Stimulated activated naive CD8-positive, alpha-beta T cell treated with anti-CD3 and anti-CD28 coated beads, Interleukin-15, amount 100 ng/mL, for 72 hours (primary cell): ENCODE measurements at regions not wholly inside any gene's neighbourhood (a gene's known extent, or its start where the extent isn't known, plus 50 kb on each side); places are given as distances from the start of the nearest gene placed in this dataset.

Experiments
- ATAC-seq: fragments of 150-1000 bp; cut with Tn5 transposase; 2 replicates; pipeline ENCODE4 v1.10.0; 2021; ENCODE audit warnings: mild to moderate bottlenecking, moderate library complexity
- DNase-seq, 2 donors: peaks; one replicate each; pipeline ENCODE4 v3.0.0; 2021 to 2022
- H3K27ac Mint-ChIP-seq, 2 donors: one replicate each; pipeline ENCODE4 v1.8.0; 2022; ENCODE audit warnings: mild to moderate bottlenecking in 2 of 2, mixed read lengths in 2 of 2, moderate library complexity in 2 of 2
- H3K27me3 Mint-ChIP-seq: one replicate; pipeline ENCODE4 v1.8.0; 2022; ENCODE audit warnings: mixed read lengths
- H3K4me1 Mint-ChIP-seq: one replicate; pipeline ENCODE4 v1.8.0; 2022; ENCODE audit warnings: mild to moderate bottlenecking, mixed read lengths
- H3K4me3 Mint-ChIP-seq, 2 donors: one replicate each; pipeline ENCODE4 v1.8.0; 2022; ENCODE audit warnings: mild to moderate bottlenecking in 2 of 2, mixed read lengths in 2 of 2, moderate library complexity in 1 of 2
- H3K9me3 Mint-ChIP-seq, 2 donors: one replicate each; pipeline ENCODE4 v1.8.0; 2022; ENCODE audit warnings: mixed read lengths in 2 of 2

DNA sequence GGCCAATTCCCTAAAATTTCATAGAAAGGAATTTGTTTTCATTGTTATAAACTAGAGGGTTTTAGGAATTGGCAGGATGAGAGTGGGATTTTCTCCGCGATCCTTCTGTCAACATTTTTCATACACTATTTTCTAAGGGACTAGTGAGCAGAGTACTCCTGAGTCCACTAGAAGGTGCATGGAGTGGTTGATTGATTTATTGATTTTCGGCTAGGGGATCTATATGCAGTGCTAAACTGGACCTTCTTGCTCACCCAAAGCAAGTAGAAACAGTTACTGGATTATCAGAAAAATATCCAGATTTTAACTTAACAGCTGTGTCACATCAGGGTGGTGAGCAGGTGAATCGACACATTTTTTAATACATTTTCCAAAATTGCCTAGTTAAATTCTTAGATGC is 159.9 kb upstream of the DTNA start:
- H3K4me3 Mint-ChIP-seq = no peak overlapping the region
- H3K27ac Mint-ChIP-seq = no peak overlapping the region
- H3K27me3 Mint-ChIP-seq = no peaks in the 10 kb centered on the region
- no peaks in the 10 kb centered on the region for H3K4me1 Mint-ChIP-seq
- no peak for ATAC-seq
- no peak for DNase-seq
- no peaks in the 10 kb centered on the region for H3K9me3 Mint-ChIP-seq

DNA sequence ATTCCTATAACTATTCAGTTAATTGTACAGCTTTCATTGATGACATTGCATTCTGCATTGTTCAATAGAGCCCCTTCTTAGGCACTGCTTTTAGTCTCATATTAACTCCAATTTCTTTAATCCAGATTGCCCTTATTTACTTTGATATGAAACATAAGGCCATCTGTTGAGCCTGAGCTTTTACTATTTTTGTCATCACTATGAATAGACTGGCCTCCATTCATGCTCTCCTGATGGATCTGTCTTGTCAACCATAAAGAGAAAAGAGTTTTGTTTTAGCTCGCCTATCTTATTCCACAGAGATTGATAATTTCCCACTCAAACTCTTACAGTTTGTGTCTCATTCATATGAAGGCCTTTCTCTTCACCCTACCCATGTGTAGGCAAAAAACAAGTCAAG is 159.2 kb upstream of the DTNA start:
- no peaks in the 10 kb centered on the region for H3K27me3 Mint-ChIP-seq
- H3K4me1 Mint-ChIP-seq = no peaks in the 10 kb centered on the region
- no peak overlapping the region for H3K4me3 Mint-ChIP-seq
- H3K9me3 Mint-ChIP-seq = no peaks in the 10 kb centered on the region
- no peak overlapping the region for H3K27ac Mint-ChIP-seq
- DNase-seq (no peak), ATAC-seq (no peak)

DNA sequence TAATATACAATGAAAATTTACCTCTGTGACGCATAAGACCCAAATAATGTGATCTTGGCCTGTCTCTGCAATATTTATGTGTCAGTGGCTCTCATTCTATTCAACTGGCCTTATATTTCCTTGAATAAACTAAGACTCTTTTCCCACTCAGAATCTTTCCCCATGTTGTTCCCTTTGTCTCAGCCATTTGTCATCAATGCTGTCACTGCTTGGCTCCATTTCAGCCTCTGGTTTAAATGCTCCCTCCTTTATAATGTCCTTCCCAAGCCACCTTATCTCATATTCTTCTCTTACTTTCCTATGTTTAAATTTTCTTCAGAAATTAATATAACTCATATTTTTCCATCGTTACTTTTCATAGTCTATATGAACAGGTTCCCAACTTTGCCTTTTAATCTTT is 158.3 kb upstream of the DTNA start:
- H3K4me1 Mint-ChIP-seq = no peaks in the 10 kb centered on the region

DNA sequence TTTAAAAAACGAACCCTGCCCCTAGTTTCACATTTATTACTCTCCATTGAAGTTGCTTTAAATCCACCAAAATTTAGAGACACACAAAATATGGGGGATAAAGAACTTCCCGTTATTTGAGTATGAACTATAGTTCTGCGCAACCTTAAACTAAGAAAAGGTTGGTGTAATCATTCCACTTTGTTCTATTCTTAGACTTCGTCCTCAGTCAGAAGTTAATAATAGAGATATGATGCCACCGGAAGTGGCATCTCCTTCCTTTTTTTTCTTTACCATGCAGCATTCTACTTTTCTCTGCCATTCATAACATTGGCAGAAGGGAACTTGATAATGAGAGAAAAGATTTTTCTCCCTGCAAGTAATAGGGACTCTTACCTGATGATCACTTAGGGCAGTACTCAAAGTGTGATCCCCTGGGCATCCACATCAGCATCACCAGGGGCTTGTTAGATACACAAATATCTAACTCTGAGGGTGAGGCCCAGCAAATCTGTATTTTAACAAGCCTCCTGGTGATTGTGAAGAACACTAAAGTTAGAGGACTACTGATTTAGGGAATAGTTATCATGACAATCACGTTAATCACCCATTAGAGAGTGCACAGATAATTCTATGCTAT is 147.7 kb upstream of the DTNA start:
- DNase-seq (no peak), ATAC-seq (no peak)
- Mint-ChIP-seq H3K9me3 (no peaks in the 10 kb centered on the region), H3K27ac (no peak overlapping the region), H3K4me1 (no peaks in the 10 kb centered on the region), H3K4me3 (no peak overlapping the region), H3K27me3 (no peaks in the 10 kb centered on the region)

More for the DNA sequence above, 158.3 kb upstream of the DTNA start:
- no peak overlapping the region for H3K4me3 Mint-ChIP-seq
- H3K27ac Mint-ChIP-seq = no peak overlapping the region
- no peaks in the 10 kb centered on the region for H3K9me3 Mint-ChIP-seq
- no peak for DNase-seq
- H3K27me3 Mint-ChIP-seq = no peaks in the 10 kb centered on the region
- no peak for ATAC-seq

DNA sequence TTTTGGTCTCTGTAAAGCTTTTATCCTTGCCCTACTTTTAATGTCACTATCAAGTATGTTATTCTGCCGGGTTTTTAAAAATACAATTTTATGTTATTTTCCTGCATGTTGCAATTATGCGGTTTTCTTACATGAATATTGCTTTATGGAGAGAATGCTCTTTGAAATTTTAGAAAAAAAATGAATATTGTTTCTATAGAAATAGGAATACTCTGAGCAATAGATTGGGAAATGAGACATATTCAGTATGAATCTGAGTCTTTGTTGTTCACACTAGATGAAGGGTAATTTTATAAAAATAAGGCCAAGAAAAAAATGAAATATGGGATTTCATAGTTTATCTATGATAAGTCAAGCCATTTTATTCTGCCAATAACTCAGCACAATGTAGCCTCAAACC is 142.2 kb upstream of the DTNA start:
- no peak for ATAC-seq
- Mint-ChIP-seq H3K27ac (no peak overlapping the region), H3K4me3 (no peak overlapping the region)

DNA sequence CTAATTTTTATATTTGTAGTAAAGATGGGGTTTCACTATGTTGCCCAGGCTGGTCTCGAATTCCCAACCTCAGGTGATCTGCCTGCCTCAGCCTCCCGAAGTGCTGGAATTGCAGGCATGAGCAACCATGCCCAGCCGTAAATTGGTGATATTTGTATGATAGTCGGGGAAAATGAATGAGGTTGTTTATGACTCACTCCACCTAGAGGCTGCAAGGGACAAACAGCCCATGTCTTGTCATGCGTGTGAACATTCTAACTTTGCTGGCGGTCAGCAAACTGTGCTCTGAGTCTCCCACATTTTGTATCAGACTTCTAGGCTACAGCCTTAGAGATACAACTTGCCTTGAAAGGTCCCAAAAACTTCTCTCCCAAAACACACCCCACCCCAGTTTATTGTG is 133.5 kb upstream of the DTNA start:
- no peaks in the 10 kb centered on the region for H3K4me1 Mint-ChIP-seq
- H3K4me3 Mint-ChIP-seq = no peak overlapping the region
- no peak for DNase-seq
- no peaks in the 10 kb centered on the region for H3K27me3 Mint-ChIP-seq
- peaks cover 11 to 15% of the 10 kb centered on the region in 2 donors for H3K9me3 Mint-ChIP-seq
- no peak for ATAC-seq
- H3K27ac Mint-ChIP-seq = no peak overlapping the region

More for the DNA sequence above, 142.2 kb upstream of the DTNA start:
- H3K4me1 Mint-ChIP-seq = no peaks in the 10 kb centered on the region
- H3K9me3 Mint-ChIP-seq = peaks cover 0 to 4% of the 10 kb centered on the region in 2 donors
- no peaks in the 10 kb centered on the region for H3K27me3 Mint-ChIP-seq
- DNase-seq = no peak

DNA sequence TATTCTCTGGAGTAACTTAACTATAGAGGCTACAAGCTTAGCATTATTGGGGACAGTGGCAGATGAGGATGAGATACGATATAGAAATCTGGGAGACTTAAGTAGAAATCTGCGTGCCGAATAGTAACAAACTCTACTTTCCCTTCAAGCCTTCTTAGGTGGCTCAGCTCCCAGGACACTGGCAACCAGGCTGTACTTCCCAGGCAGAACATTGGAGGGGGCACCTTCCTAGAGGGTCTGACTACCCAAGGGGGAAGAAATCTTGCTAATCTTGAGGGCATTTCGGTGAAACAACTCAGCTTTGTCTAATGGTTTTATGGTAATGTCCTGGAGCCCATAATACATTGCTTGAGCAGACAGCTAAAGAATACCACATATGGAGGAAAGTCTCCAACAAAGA is 126.2 kb upstream of the DTNA start:
- no peak overlapping the region for H3K4me3 Mint-ChIP-seq
- H3K9me3 Mint-ChIP-seq = peaks cover 7 to 11% of the 10 kb centered on the region in 2 donors
- no peak overlapping the region for H3K27ac Mint-ChIP-seq
- no peak for DNase-seq
- no peak for ATAC-seq
- H3K27me3 Mint-ChIP-seq = no peaks in the 10 kb centered on the region
- H3K4me1 Mint-ChIP-seq = no peaks in the 10 kb centered on the region

DNA sequence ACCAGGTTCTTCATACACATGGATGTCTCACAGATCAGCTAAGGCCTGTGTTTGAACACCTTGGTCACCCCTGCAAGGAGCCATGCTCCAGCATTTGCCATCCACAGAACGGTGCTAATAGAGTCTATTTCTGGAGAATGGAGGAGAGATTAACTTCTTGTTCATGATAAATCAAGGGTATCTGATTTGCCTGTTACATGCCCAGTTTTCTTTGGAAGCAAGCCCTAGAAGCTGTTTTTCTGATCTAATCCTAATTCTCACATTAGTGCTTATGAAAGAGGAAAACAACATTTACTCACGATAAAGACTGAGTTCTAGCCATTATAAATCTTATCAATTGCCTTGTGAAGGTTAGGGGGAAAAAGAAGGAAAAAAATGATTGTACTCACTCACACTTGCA is 119.6 kb upstream of the DTNA start:
- DNase-seq (no peak), ATAC-seq (no peak)
- Mint-ChIP-seq H3K4me1 (no peaks in the 10 kb centered on the region), H3K27ac (no peak overlapping the region), H3K4me3 (no peak overlapping the region), H3K27me3 (no peaks in the 10 kb centered on the region), H3K9me3 (peaks cover 0 to 7% of the 10 kb centered on the region in 2 donors)

DNA sequence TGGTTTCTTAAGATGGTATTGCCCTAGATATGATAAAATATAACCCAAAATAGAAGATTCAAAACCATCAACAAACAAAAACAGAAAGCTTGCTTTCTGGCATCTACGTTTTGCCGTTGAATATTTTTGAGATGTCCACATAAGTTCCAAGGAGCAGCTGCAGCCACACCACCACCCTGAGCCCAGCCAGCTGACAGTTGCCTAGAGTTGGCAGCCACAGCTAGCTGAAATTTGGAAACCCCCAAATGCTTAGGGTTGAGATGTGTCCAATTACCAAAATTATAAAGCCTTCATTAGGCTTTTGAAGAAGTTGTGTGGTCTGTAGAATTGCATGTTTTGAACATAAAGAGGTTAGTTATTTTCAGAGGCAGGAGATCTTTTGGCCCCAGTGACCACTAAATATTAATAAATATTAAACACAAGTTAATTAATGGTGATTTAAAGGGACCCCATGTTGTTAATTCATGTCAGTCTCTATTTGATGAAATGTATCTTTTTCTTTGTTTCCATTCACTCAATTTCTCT is 118.1 kb upstream of the DTNA start:
- no peak for DNase-seq
- ATAC-seq = no peak
- Mint-ChIP-seq H3K27ac (no peak overlapping the region), H3K27me3 (no peaks in the 10 kb centered on the region), H3K4me3 (no peak overlapping the region), H3K9me3 (peaks cover 0 to 7% of the 10 kb centered on the region in 2 donors), H3K4me1 (no peaks in the 10 kb centered on the region)

DNA sequence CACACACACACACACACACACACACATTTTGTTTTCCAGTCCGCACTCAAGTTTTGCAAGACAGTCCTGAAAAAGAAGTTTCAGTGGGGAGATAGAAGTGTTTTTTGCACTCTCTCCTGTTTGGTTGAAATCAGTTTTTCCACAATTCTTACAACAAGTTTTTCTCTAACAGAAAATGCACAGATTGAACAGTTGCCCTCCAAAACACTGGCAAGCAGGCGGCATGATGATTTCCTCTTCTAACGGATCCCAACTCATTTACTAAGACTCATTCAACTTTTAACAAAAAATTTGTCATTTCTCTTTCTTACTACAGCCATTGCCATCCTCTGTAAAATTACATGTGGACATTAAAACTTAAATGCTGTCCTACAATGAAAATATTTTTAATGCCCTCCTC is 117.6 kb upstream of the DTNA start:
- peaks cover 0 to 7% of the 10 kb centered on the region in 2 donors for H3K9me3 Mint-ChIP-seq
- H3K4me3 Mint-ChIP-seq = no peak overlapping the region
- H3K4me1 Mint-ChIP-seq = no peaks in the 10 kb centered on the region
- no peak overlapping the region for H3K27ac Mint-ChIP-seq
- no peaks in the 10 kb centered on the region for H3K27me3 Mint-ChIP-seq
- DNase-seq (no peak), ATAC-seq (no peak)

DNA sequence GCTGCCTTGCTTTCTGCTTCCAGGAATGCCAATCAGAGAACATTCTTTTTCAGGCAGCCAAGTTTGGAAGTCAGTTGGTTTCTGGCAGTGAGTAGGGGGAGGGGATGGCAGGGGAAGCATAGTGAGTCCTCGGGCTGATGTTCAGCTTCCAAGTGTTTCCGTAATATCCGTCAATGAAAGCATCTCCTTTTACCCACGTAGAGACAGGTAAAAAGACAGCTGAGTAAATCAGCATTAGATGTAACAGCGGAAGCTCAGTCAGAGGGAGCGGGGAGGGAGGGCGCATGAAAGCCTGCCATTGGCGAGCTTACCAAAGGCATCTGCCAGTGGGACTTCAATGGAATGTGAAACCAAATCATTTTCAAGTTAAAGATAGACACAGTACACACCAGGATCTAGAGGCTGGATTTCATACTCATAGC is 117.1 kb upstream of the DTNA start:
- peaks cover 0 to 6% of the 10 kb centered on the region in 2 donors for H3K9me3 Mint-ChIP-seq
- H3K27me3 Mint-ChIP-seq = no peaks in the 10 kb centered on the region
- DNase-seq (no peak), ATAC-seq (no peak)
- no peaks in the 10 kb centered on the region for H3K4me1 Mint-ChIP-seq
- no peak overlapping the region for H3K4me3 Mint-ChIP-seq
- H3K27ac Mint-ChIP-seq = no peak overlapping the region

DNA sequence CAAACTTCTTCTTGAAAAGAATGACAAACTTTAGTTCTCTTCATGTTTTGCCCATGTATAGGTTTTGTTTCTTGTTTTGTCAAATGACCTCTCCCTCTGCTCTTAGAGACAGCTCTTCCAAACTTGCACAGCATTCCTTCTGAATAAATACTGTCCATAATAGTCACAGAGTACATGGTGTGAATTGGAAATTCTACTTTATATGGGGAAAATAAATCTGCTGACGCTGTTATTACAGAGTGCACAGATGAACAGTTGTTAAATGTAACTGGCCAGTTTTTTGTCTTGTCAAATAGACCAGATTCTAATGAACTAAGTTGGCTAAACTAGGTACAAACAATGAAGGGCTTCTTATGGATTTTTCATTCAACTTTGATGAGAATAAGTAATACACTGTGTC is 115.8 kb upstream of the DTNA start:
- Mint-ChIP-seq H3K27ac (no peak overlapping the region), H3K4me1 (no peaks in the 10 kb centered on the region), H3K4me3 (no peak overlapping the region), H3K27me3 (no peaks in the 10 kb centered on the region), H3K9me3 (no peaks in the 10 kb centered on the region)
- DNase-seq (no peak), ATAC-seq (no peak)

DNA sequence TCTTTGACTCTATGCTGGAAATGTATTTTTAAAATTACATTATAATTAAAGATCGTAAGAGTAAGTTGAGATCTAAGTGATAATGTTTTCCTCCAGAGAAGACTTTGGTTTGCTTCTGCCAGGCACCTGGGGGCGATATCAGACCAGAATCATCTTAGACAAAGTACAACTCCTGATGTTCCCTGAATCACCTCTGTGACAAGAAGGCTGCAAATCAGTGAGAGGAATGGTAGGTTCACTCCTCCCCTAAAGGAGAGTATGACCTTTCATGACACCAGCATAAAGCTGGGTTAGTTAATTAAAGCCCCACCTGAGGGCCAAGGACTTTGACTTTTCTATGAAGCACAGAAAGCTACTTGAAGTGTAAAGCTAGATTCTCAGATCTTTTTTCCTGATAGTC is 114.4 kb upstream of the DTNA start:
- Mint-ChIP-seq H3K4me3 (no peak overlapping the region), H3K9me3 (no peaks in the 10 kb centered on the region), H3K4me1 (no peaks in the 10 kb centered on the region), H3K27me3 (no peaks in the 10 kb centered on the region), H3K27ac (no peak overlapping the region)
- ATAC-seq (no peak), DNase-seq (no peak)

DNA sequence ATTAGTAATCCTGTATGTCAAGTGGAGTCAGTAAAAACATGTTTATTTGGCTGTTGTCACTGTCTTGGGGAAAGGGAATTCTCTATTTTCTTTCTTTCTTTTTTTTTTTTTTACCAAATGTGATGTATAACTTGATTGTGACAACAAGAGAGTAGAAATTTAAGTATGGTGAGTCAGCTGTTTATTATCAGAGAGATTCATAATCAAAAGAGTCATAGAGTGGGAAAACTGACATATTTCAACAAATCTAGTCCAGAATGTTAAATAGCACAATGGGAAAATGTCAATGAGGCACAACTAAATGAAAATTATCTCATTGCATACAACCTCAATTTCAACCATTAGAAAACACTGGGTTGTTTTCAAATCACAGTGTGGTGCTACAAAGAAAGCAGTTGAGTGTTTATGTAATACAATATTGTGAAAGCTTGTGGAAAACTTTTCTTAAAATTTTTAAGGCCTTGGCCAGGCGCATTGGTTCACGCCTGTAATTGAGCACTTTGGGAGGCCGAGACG is 111.9 kb upstream of the DTNA start:
- Mint-ChIP-seq H3K4me3 (no peak overlapping the region), H3K4me1 (no peaks in the 10 kb centered on the region), H3K9me3 (no peaks in the 10 kb centered on the region), H3K27me3 (no peaks in the 10 kb centered on the region), H3K27ac (no peak overlapping the region)
- ATAC-seq (no peak), DNase-seq (no peak)

DNA sequence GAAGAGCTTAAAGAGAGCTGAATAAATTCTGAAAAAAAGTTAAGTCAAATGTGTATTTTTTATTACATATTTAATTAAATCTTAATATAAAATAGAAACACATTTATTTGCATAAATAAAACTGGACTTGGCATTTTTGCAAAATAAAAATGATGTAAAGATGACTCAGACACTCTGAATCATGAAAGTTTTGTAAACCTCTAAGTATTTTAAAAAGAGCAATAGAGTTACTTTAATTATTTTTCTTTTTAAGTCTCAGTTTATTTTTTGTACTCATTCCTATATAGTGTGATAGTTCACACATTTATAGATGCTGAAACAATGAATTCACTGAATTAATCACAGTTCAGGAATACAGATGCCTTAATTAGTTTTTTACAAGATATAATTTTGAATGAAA is 109.9 kb upstream of the DTNA start:
- ATAC-seq (no peak), DNase-seq (no peak)
- Mint-ChIP-seq H3K4me3 (no peak overlapping the region), H3K9me3 (no peaks in the 10 kb centered on the region), H3K27ac (no peak overlapping the region), H3K4me1 (no peaks in the 10 kb centered on the region), H3K27me3 (no peaks in the 10 kb centered on the region)

DNA sequence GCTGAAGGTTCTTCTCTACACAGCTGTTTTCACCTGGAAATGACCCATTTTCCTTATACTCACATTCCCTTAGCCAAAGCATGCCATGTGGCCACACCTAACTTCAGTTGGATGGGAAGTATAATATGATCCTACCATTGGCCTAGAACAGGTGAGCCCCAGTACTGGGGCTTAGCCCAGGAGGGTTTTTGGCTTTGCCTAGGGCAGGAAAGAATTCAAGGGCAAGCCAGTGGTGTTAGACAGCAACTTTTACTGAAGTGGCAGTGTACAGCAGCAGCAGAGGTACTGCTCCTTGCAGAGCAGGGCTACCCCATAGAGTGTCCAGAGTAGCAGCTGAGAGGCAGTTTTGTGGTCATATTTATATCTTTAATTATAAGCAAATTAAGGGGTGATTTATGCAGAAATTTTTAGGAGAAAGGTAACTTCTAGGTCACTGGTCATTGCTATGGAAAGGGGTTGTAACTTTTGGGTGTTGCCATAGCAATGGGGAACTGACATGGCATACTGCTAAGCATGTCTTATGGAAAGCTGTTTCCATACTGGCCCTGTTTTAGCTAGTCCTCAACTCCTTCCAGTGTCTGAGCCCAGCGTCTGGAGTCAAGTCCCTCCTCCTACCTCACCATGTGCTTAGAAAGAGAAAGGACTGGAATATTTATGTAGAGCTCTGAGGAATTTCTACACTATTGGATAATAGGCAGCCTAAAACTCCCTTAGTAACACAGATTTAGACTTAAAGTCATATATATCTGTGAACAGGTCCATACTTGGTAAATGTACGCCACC is 109.0 kb upstream of the DTNA start:
- no peaks in the 10 kb centered on the region for H3K27me3 Mint-ChIP-seq
- H3K4me1 Mint-ChIP-seq = no peaks in the 10 kb centered on the region
- no peak overlapping the region for H3K4me3 Mint-ChIP-seq
- H3K27ac Mint-ChIP-seq = no peak overlapping the region
- ATAC-seq = no peak
- DNase-seq = no peak
- no peaks in the 10 kb centered on the region for H3K9me3 Mint-ChIP-seq
